ENCODE measurements at regions not wholly inside any gene's neighbourhood (a gene's known extent, or its start where the extent isn't known, plus 50 kb on each side); places are given as distances from the start of the nearest gene placed in this dataset.
A peak's percentile ranks its signal among the peaks of the same experiment; 100 is the strongest.
"Not testable (repeated sequence)": the region's sequence is repeated elsewhere in the genome, so short reads cannot be mapped to it uniquely, and the experiment has no call there.

- Histone ChIP-seq H3K4me1 (ENCODE audit: control insufficient read depth in 5 of 5, insufficient read depth in 5 of 5, low read length in 5 of 5) (peaks cover 0 to 4% (median 0%) of the 10 kb centered on the region in 5 donors), H3K27ac (ENCODE audit: low read depth, low read length) (no peak overlapping the region), H3K27me3 (ENCODE audit: control insufficient read depth in 5 of 5, insufficient read depth in 4 of 5, low read length in 5 of 5) (peaks cover 0 to 5% (median 4%) of the 10 kb centered on the region in 5 donors), H3K4me3 (ENCODE audit: low read depth in 1 of 5, low read length in 5 of 5) (no peak overlapping the region), H3K36me3 (ENCODE audit: control insufficient read depth in 5 of 5, insufficient read depth in 5 of 5, low read length in 5 of 5) (no peaks in the 10 kb centered on the region), H3K9me3 (ENCODE audit: control insufficient read depth in 5 of 5, low read length in 5 of 5) (no peaks in the 10 kb centered on the region), H3K9ac (ENCODE audit: low read length in 5 of 5) (no peak overlapping the region)
These were observed 91.1 kb upstream of the ARMCX2 start for GRCh38 chrX:101750744-101751143.

DNA sequence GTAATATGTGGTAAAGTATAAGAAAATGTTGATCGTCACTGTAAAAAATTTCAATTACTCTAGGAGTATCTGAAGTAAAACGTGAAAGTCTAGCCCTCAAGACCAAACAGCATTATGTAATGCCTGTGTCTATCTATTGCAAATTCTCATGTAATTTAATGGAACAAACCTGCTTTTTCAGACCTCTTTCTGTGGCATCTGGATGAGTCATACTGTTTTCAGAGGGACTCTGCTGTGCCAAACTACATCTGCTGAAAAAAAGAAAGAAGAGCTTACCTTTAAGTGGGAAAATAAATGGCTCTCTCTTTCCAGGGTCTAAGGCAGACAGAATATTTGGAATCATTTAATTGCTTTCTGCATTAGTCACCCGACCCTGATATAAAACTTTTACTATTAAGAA is 89.8 kb upstream of the ARMCX2 start:
- Histone ChIP-seq H3K4me1 (ENCODE audit: control insufficient read depth in 5 of 5, insufficient read depth in 5 of 5, low read length in 5 of 5) (peaks cover 0 to 4% (median 0%) of the 10 kb centered on the region in 5 donors), H3K9me3 (ENCODE audit: control insufficient read depth in 5 of 5, low read length in 5 of 5) (no peaks in the 10 kb centered on the region), H3K4me3 (ENCODE audit: low read depth in 1 of 5, low read length in 5 of 5) (no peak overlapping the region), H3K9ac (ENCODE audit: low read length in 5 of 5) (no peak overlapping the region), H3K27me3 (ENCODE audit: control insufficient read depth in 5 of 5, insufficient read depth in 4 of 5, low read length in 5 of 5) (peaks cover 0 to 5% (median 4%) of the 10 kb centered on the region in 5 donors), H3K36me3 (ENCODE audit: control insufficient read depth in 5 of 5, insufficient read depth in 5 of 5, low read length in 5 of 5) (no peaks in the 10 kb centered on the region), H3K27ac (ENCODE audit: low read depth, low read length) (no peak overlapping the region)

DNA sequence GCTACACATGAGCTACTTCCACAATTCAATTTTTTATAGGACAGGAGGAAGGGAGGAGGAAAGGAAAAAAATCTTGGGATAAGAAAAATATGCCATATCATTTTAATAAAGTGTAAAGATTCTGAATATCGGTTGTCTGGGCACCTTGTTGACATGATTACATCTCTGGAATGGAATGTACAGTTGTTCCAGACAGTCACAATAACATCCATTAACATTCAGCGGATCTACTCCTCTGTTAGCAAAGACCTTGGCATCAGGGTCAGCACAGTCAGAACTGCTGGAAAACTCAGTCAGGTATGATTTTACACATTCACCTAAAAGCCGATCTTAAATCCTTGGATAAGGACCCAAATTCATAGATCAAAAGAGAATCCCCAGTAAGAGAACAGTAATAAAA is 85.4 kb upstream of the ARMCX2 start:
- H3K27me3 ChIP-seq (ENCODE audit: control insufficient read depth in 5 of 5, insufficient read depth in 4 of 5, low read length in 5 of 5): peaks cover 0 to 3% (median 2%) of the 10 kb centered on the region in 5 donors
- no peaks in the 10 kb centered on the region for H3K9me3 ChIP-seq (ENCODE audit: control insufficient read depth in 5 of 5, low read length in 5 of 5)
- peaks cover 0 to 5% (median 0%) of the 10 kb centered on the region in 5 donors for H3K4me1 ChIP-seq (ENCODE audit: control insufficient read depth in 5 of 5, insufficient read depth in 5 of 5, low read length in 5 of 5)
- H3K4me3 ChIP-seq (ENCODE audit: low read depth in 1 of 5, low read length in 5 of 5): no peak overlapping the region
- H3K36me3 ChIP-seq (ENCODE audit: control insufficient read depth in 5 of 5, insufficient read depth in 5 of 5, low read length in 5 of 5): no peaks in the 10 kb centered on the region
- H3K27ac ChIP-seq (ENCODE audit: low read depth, low read length): no peak overlapping the region
- H3K9ac ChIP-seq (ENCODE audit: low read length in 5 of 5): no peak overlapping the region

DNA sequence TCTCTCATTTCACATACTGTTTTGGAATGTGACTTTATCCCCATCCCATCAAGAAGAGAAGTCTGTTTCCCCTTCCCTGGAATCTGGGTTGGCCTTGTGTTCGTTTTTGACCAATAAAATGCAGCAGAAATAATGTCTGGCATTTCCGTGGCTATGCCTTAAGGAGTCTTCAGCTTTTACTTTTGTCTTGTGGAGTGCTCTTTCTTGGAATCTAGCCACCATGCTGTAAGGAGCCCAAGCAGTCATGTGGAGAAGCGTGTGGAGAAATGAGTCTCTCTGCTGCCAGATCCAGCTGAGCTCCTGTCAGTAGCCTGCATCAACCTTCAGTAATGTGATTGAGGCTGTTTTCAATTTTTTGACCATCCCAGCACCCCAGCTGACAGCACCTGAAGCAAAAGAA is 84.4 kb upstream of the ARMCX2 start:
- Histone ChIP-seq H3K9ac (ENCODE audit: low read length in 5 of 5) (no peak overlapping the region), H3K36me3 (ENCODE audit: control insufficient read depth in 5 of 5, insufficient read depth in 5 of 5, low read length in 5 of 5) (no peaks in the 10 kb centered on the region), H3K27me3 (ENCODE audit: control insufficient read depth in 5 of 5, insufficient read depth in 4 of 5, low read length in 5 of 5) (peaks cover 0 to 3% (median 2%) of the 10 kb centered on the region in 5 donors), H3K4me3 (ENCODE audit: low read depth in 1 of 5, low read length in 5 of 5) (peak overlapping the region in 1 of 5 donors; percentile 31), H3K9me3 (ENCODE audit: control insufficient read depth in 5 of 5, low read length in 5 of 5) (no peaks in the 10 kb centered on the region), H3K27ac (ENCODE audit: low read depth, low read length) (no peak overlapping the region), H3K4me1 (ENCODE audit: control insufficient read depth in 5 of 5, insufficient read depth in 5 of 5, low read length in 5 of 5) (peaks cover 0 to 5% (median 0%) of the 10 kb centered on the region in 5 donors)

DNA sequence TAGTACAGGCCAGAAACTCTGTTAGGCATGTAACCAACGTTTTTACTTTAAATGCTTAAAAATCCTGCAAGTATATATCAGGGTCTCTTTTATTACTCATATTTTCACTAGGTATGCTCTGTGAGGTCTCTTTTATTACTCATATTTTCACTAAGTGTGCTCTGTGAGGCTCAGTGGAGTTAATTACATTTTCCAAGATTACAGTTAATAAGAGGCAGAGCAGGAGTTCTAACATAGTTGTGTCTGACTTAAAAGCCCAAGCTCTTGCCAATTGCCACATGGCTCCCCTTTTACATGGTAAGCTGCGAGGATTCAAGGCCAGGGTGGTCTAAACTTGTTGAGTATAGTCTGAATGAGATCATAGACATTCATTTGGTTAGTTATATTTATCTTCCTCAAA is 81.0 kb upstream of the ARMCX2 start:
- Histone ChIP-seq H3K27ac (ENCODE audit: low read depth, low read length) (no peak overlapping the region), H3K27me3 (ENCODE audit: control insufficient read depth in 5 of 5, insufficient read depth in 4 of 5, low read length in 5 of 5) (peaks cover 0 to 4% (median 2%) of the 10 kb centered on the region in 5 donors), H3K9ac (ENCODE audit: low read length in 5 of 5) (no peak overlapping the region), H3K36me3 (ENCODE audit: control insufficient read depth in 5 of 5, insufficient read depth in 5 of 5, low read length in 5 of 5) (no peaks in the 10 kb centered on the region), H3K4me1 (ENCODE audit: control insufficient read depth in 5 of 5, insufficient read depth in 5 of 5, low read length in 5 of 5) (peaks cover 0 to 5% (median 0%) of the 10 kb centered on the region in 5 donors), H3K4me3 (ENCODE audit: low read depth in 1 of 5, low read length in 5 of 5) (no peak overlapping the region), H3K9me3 (ENCODE audit: control insufficient read depth in 5 of 5, low read length in 5 of 5) (no peaks in the 10 kb centered on the region)

DNA sequence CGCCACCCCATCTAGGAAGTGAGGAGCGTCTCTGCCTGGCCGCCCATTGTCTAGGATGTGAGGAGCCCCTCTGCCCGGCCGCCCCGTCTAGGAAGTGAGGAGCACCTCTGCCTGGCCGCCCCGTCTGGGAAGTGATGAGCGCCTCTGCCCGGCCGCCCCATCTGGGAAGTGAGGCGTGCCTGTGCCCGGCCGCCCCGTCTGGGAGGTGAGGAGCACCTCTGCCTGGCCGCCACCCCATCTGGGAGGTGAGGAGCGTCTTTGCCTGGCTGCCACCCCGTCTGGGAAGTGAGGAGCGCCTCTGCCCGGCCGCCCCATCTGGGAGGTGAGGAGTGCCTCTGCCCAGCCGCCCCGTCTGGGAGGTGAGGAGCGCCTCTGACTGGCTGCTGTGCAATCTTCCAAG is 79.2 kb upstream of the ARMCX2 start:
- not testable (repeated sequence) for H3K9me3 ChIP-seq (ENCODE audit: control insufficient read depth in 5 of 5, low read length in 5 of 5); H3K27ac ChIP-seq (ENCODE audit: low read depth, low read length); H3K4me3 ChIP-seq (ENCODE audit: low read depth in 1 of 5, low read length in 5 of 5); H3K9ac ChIP-seq (ENCODE audit: low read length in 5 of 5); H3K36me3 ChIP-seq (ENCODE audit: control insufficient read depth in 5 of 5, insufficient read depth in 5 of 5, low read length in 5 of 5); H3K27me3 ChIP-seq (ENCODE audit: control insufficient read depth in 5 of 5, insufficient read depth in 4 of 5, low read length in 5 of 5); H3K4me1 ChIP-seq (ENCODE audit: control insufficient read depth in 5 of 5, insufficient read depth in 5 of 5, low read length in 5 of 5)

DNA sequence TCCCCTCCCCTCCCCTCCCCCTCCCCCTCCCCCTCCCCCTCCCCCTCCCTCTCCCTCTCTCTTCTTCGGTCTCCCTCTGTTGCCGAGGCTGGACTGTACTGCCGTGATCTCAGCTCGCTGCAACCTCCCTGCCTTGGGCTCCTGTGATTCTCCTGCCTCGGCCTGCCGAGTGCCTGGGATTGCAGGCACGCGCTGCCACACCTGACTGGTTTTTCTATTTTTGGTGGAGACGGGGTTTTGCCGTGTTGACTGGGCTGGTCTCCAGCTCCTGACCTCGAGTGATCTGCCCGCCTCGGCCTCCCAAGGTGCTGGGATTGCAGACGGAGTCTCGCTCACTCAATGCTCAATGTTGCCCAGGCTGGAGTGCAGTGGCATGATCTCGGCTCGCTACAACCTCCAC is 78.8 kb upstream of the ARMCX2 start:
- not testable (repeated sequence) for H3K4me1 ChIP-seq (ENCODE audit: control insufficient read depth in 5 of 5, insufficient read depth in 5 of 5, low read length in 5 of 5); H3K9me3 ChIP-seq (ENCODE audit: control insufficient read depth in 5 of 5, low read length in 5 of 5); H3K27me3 ChIP-seq (ENCODE audit: control insufficient read depth in 5 of 5, insufficient read depth in 4 of 5, low read length in 5 of 5); H3K9ac ChIP-seq (ENCODE audit: low read length in 5 of 5); H3K4me3 ChIP-seq (ENCODE audit: low read depth in 1 of 5, low read length in 5 of 5); H3K27ac ChIP-seq (ENCODE audit: low read depth, low read length); H3K36me3 ChIP-seq (ENCODE audit: control insufficient read depth in 5 of 5, insufficient read depth in 5 of 5, low read length in 5 of 5)

DNA sequence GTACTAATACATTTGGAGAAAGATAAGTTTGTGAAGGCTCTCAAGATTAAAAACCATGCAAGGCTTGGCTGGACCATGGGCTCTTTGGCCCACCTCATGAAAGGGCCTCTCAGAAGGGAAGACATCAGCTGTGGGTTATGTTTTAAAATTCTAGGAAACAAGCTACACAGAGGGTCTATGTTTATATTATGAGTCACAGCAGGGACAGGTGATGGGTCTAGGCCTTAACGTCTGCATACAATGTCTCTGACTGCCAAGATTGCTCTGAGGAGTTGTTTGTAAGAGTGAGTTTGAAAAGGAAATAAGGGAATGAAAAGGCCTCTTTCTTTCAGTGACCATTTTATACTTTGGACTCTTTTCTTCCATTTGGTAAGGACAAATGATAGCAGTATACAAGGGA is 77.0 kb upstream of the ARMCX2 start:
- Histone ChIP-seq H3K4me1 (ENCODE audit: control insufficient read depth in 5 of 5, insufficient read depth in 5 of 5, low read length in 5 of 5) (no peaks in the 10 kb centered on the region), H3K4me3 (ENCODE audit: low read depth in 1 of 5, low read length in 5 of 5) (no peak overlapping the region), H3K27ac (ENCODE audit: low read depth, low read length) (no peak overlapping the region), H3K27me3 (ENCODE audit: control insufficient read depth in 5 of 5, insufficient read depth in 4 of 5, low read length in 5 of 5) (peaks cover 0 to 3% (median 0%) of the 10 kb centered on the region in 5 donors), H3K9ac (ENCODE audit: low read length in 5 of 5) (no peak overlapping the region), H3K9me3 (ENCODE audit: control insufficient read depth in 5 of 5, low read length in 5 of 5) (no peaks in the 10 kb centered on the region), H3K36me3 (ENCODE audit: control insufficient read depth in 5 of 5, insufficient read depth in 5 of 5, low read length in 5 of 5) (no peaks in the 10 kb centered on the region)

- Histone ChIP-seq H3K4me3 (ENCODE audit: low read depth in 1 of 5, low read length in 5 of 5) (no peak overlapping the region), H3K36me3 (ENCODE audit: control insufficient read depth in 5 of 5, insufficient read depth in 5 of 5, low read length in 5 of 5) (no peaks in the 10 kb centered on the region), H3K4me1 (ENCODE audit: control insufficient read depth in 5 of 5, insufficient read depth in 5 of 5, low read length in 5 of 5) (no peaks in the 10 kb centered on the region), H3K27me3 (ENCODE audit: control insufficient read depth in 5 of 5, insufficient read depth in 4 of 5, low read length in 5 of 5) (peaks cover 0 to 2% (median 0%) of the 10 kb centered on the region in 5 donors), H3K27ac (ENCODE audit: low read depth, low read length) (no peak overlapping the region), H3K9ac (ENCODE audit: low read length in 5 of 5) (no peak overlapping the region), H3K9me3 (ENCODE audit: control insufficient read depth in 5 of 5, low read length in 5 of 5) (no peaks in the 10 kb centered on the region)
These were observed 73.2 kb upstream of the ARMCX2 start for GRCh38 chrX:101732870-101733269.

DNA sequence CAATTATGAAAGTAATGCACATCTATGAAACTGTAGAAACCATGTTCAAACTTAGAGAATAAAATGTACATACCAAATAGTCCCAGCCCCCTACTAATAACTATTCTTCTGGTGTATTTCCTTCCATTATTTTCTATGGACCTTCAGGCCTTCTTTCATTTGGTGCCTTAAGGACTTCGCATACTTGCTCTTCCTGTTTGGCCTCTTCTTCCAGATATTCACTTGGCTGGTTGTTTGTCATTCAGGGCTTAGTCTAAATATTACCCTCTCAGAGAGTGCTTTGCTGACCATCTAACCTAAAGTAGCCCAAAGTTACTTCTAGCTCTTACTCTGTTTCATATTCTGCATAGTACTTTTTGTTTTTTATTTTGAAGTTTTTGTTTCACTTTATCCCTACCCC is 70.3 kb upstream of the ARMCX2 start:
- no peaks in the 10 kb centered on the region for H3K4me1 ChIP-seq (ENCODE audit: control insufficient read depth in 5 of 5, insufficient read depth in 5 of 5, low read length in 5 of 5)
- H3K9me3 ChIP-seq (ENCODE audit: control insufficient read depth in 5 of 5, low read length in 5 of 5): peaks cover 0 to 2% (median 0%) of the 10 kb centered on the region in 5 donors
- no peak overlapping the region for H3K9ac ChIP-seq (ENCODE audit: low read length in 5 of 5)
- H3K4me3 ChIP-seq (ENCODE audit: low read depth in 1 of 5, low read length in 5 of 5): no peak overlapping the region
- H3K27ac ChIP-seq (ENCODE audit: low read depth, low read length): no peak overlapping the region
- H3K36me3 ChIP-seq (ENCODE audit: control insufficient read depth in 5 of 5, insufficient read depth in 5 of 5, low read length in 5 of 5): no peaks in the 10 kb centered on the region
- peaks cover 0 to 2% (median 0%) of the 10 kb centered on the region in 5 donors for H3K27me3 ChIP-seq (ENCODE audit: control insufficient read depth in 5 of 5, insufficient read depth in 4 of 5, low read length in 5 of 5)
